ENCODE measurements at regions not wholly inside any gene's neighbourhood (a gene's known extent, or its start where the extent isn't known, plus 50 kb on each side); places are given as distances from the start of the nearest gene placed in this dataset.

GRCh38 chr20:60868316-60868891, 383.7 kb upstream of the CDH4 start:
- TF ChIP-seq POLR2A (IDR thresholded peaks at IDR 0.05) (no peak), CTCF (IDR thresholded peaks at IDR 0.05) (no peak)
- DNase-seq = no peak
- H3K36me3 ChIP-seq = no peaks in the 10 kb centered on the region
- no peak overlapping the region for H3K4me3 ChIP-seq
- intact Hi-C loops (cut with DNase I; ENCODE audit: low total_unique reads) = no loop called here
- no peaks in the 10 kb centered on the region for H3K27me3 ChIP-seq
- H3K9me3 ChIP-seq = no peaks in the 10 kb centered on the region
- no peak overlapping the region for H3K27ac ChIP-seq
- no peaks in the 10 kb centered on the region for H3K4me1 ChIP-seq

- Histone ChIP-seq H3K4me3 (no peak overlapping the region), H3K4me1 (no peaks in the 10 kb centered on the region), H3K27ac (no peak overlapping the region), H3K27me3 (no peaks in the 10 kb centered on the region), H3K9me3 (no peaks in the 10 kb centered on the region), H3K36me3 (no peaks in the 10 kb centered on the region)
- TF ChIP-seq CTCF (IDR thresholded peaks at IDR 0.05) (no peak), POLR2A (IDR thresholded peaks at IDR 0.05) (no peak)
- intact Hi-C loops (cut with DNase I; ENCODE audit: low total_unique reads) = no loop called here
- no peak for DNase-seq
These were observed 383.0 kb upstream of the CDH4 start for GRCh38 chr20:60869087-60869486.

GRCh38 chr20:60869625-60870024, 382.4 kb upstream of the CDH4 start:
- Histone ChIP-seq H3K4me1 (no peaks in the 10 kb centered on the region), H3K27ac (no peak overlapping the region), H3K36me3 (no peaks in the 10 kb centered on the region), H3K27me3 (no peaks in the 10 kb centered on the region), H3K9me3 (no peaks in the 10 kb centered on the region), H3K4me3 (no peak overlapping the region)
- no peak for DNase-seq
- intact Hi-C loops (cut with DNase I; ENCODE audit: low total_unique reads) = no loop called here
- no peak for TF ChIP-seq POLR2A (IDR thresholded peaks at IDR 0.05)
- no peak for TF ChIP-seq CTCF (IDR thresholded peaks at IDR 0.05)

- H3K27ac ChIP-seq = no peak overlapping the region
- no peaks in the 10 kb centered on the region for H3K4me1 ChIP-seq
- TF ChIP-seq CTCF (IDR thresholded peaks at IDR 0.05) (no peak), POLR2A (IDR thresholded peaks at IDR 0.05) (no peak)
- no peak overlapping the region for H3K4me3 ChIP-seq
- DNase-seq = no peak
- no peaks in the 10 kb centered on the region for H3K27me3 ChIP-seq
- no peaks in the 10 kb centered on the region for H3K36me3 ChIP-seq
- intact Hi-C loops (cut with DNase I; ENCODE audit: low total_unique reads) = no loop called here
- H3K9me3 ChIP-seq = no peaks in the 10 kb centered on the region
These were observed 382.0 kb upstream of the CDH4 start for GRCh38 chr20:60870040-60870439.

GRCh38 chr20:60872224-60872623, 379.8 kb upstream of the CDH4 start:
- intact Hi-C loops (cut with DNase I; ENCODE audit: low total_unique reads) = no loop called here
- Histone ChIP-seq H3K4me3 (no peak overlapping the region), H3K4me1 (no peaks in the 10 kb centered on the region), H3K9me3 (no peaks in the 10 kb centered on the region), H3K27ac (no peak overlapping the region), H3K36me3 (no peaks in the 10 kb centered on the region), H3K27me3 (no peaks in the 10 kb centered on the region)
- no peak for DNase-seq
- TF ChIP-seq CTCF (IDR thresholded peaks at IDR 0.05) (no peak), POLR2A (IDR thresholded peaks at IDR 0.05) (no peak)

Measured in uterus (tissue), 3 donors.